Heart left ventricle (tissue), 16 donors: ENCODE measurements at regions not wholly inside any gene's neighbourhood (a gene's known extent, or its start where the extent isn't known, plus 50 kb on each side); places are given as distances from the start of the nearest gene placed in this dataset.

Experiments used
- ATAC-seq, 4 donors: fragments of 200-7000 bp; cut with Tn5 transposase; one replicate each; pipeline ENCODE4 v1.9.1; 2020 to 2022; ENCODE audit warnings: moderate library complexity in 4 of 4, mild to moderate bottlenecking in 3 of 4, moderate number of reproducible peaks in 1 of 4
- DNase-seq, 5 donors: peaks; one replicate each; pipeline ENCODE4 v3.0.0-alpha.2; 2020
- H3K27ac ChIP-seq, 12 donors: fragments of 200-600 bp; sonication (generic) in 4 of 12; one replicate each; pipeline versions ENCODE4 v1.5.0 to v1.8.0; 2016 to 2022; ENCODE audit warnings: mild to moderate bottlenecking in 2 of 12
- H3K27me3 ChIP-seq, 9 donors: fragments of 200-600 bp; sonication (generic) in 2 of 9; one replicate each; pipeline versions ENCODE4 v1.5.1 to v1.8.0; 2016 to 2022; ENCODE audit warnings: mild to moderate bottlenecking in 3 of 9
- H3K36me3 ChIP-seq, 9 donors: fragments of 200-600 bp; sonication (generic) in 2 of 9; one replicate each; pipeline versions ENCODE4 v1.5.0 to v1.8.0; 2018 to 2022; ENCODE audit warnings: mild to moderate bottlenecking in 2 of 9
- H3K4me1 ChIP-seq, 12 donors: fragments of 200-600 bp; sonication (generic) in 4 of 12; one replicate each; pipeline versions ENCODE4 v1.5.0 to v1.8.0; 2016 to 2022; ENCODE audit warnings: mild to moderate bottlenecking in 3 of 12
- H3K4me3 ChIP-seq, 12 donors: fragments of 200-600 bp; sonication (generic) in 4 of 12; one replicate each; pipeline versions ENCODE4 v1.5.0 to v1.8.0; 2017 to 2022; ENCODE audit warnings: mild to moderate bottlenecking in 9 of 12, moderate library complexity in 4 of 12
- H3K9me3 ChIP-seq, 12 donors: fragments of 200-600 bp; sonication (generic) in 4 of 12; one replicate each; pipeline versions ENCODE4 v1.5.0 to v1.8.0; 2016 to 2022; ENCODE audit warnings: mild to moderate bottlenecking in 1 of 12
- CTCF ChIP-seq, 12 donors: fragments of 200-600 bp; sonication (generic) in 4 of 12; IDR thresholded peaks; one replicate each; pipeline versions ENCODE4 v1.5.0 to v1.8.0; 2018 to 2022; ENCODE audit warnings: antibody characterized with exemption in 12 of 12, mild to moderate bottlenecking in 5 of 12
- POLR2A ChIP-seq, 2 donors: fragments of 450-650 bp; IDR thresholded peaks; one replicate each; pipeline ENCODE4 v1.6.1; 2017; ENCODE audit warnings: antibody characterized with exemption in 2 of 2, mild to moderate bottlenecking in 2 of 2, moderate library complexity in 2 of 2
- WGBS, 4 donors: extraction: QIAGEN DNeasy Blood & Tissue Kit in 2 of 4; methylation state at CpG; one replicate each; pipeline versions ENCODE4 v1.1.5 to v1.1.7; 2013 to 2018; 5-methylcytosine and 5-hydroxymethylcytosine counted together
- intact Hi-C, 10 donors: fragments of 100-400 bp; cut with DNase I; formaldehyde crosslinking; loops; one replicate each; pipeline versions ENCODE4 v1.11.1 to v1.14.2; 2022
- donor health status: ischemic (EF 13 %, LVEDD 7.1; RV severe dilation, severe dysfunction).
- donor health status: healthy with polysubstance abuse.
- donor health status: DM: no; HTN: yes; CAD: no.
- donor health status: DM: no; HTN: no; CAD: no.
- donor health status: ischemic (EF 25% LVEDD 6.9; RV normal size, moderate dysfunction).
- donor health status: ischemic (EF 25% LVEDD 5.7; RV mildly dilated, moderate dysfunction).
- donor health status: healthy.
- donor health status: DM: yes; HTN: yes; CAD: no.
- donor health status: ischemic (EF 35%, LVEDD 5.7; RV mildly dilated, moderate dysfunction).
- donor health status: nonischemic (EF 11% LVEDD 7.7; RV severe dilation, severe dysfunction).
- donor health status: DM: yes; HTN: yes; CAD: no.
- donor health status: PGD.
- donor health status: ischemic (EF 29% LVEDD 5.4; RV normal size, mild dysfunction).
- donor health status: nonischemic (EF 23%, LVEDD 6.1; RV moderate dilation, normal function).

GRCh38 chr2:59383473-59383872 lies 1142.3 kb upstream of the FANCL start:
- H3K4me1 ChIP-seq, result no peaks in the 10 kb centered on the region
- no peak for TF ChIP-seq POLR2A (IDR thresholded peaks at IDR 0.05)
- no peak for TF ChIP-seq CTCF (IDR thresholded peaks at IDR 0.05)
- no peak for DNase-seq

GRCh38 chr2:59378127-59378526 lies 1137.0 kb upstream of the FANCL start:
- no peak for TF ChIP-seq CTCF (IDR thresholded peaks at IDR 0.05)
- TF ChIP-seq POLR2A (IDR thresholded peaks at IDR 0.05), result no peak
- Histone ChIP-seq H3K9me3 (peaks cover 0 to 11% (median 0%) of the 10 kb centered on the region in 12 donors), H3K27ac (no peak overlapping the region), H3K4me1 (no peaks in the 10 kb centered on the region), H3K36me3 (no peaks in the 10 kb centered on the region), H3K27me3 (no peaks in the 10 kb centered on the region), H3K4me3 (no peak overlapping the region)
- DNase-seq, result no peak
- no peak for ATAC-seq
- WGBS, 4 donors, result 88 to 93% (median 91%) methylated on average over 1 of the region's 1 CpG
- intact Hi-C loops, result no loop called here

More at GRCh38 chr2:59383473-59383872, 1142.3 kb upstream of the FANCL start:
- ATAC-seq, result no peak
- intact Hi-C loops, result loop anchor here in 1 of 10 donors (10.0 kb wide), 1 partner anchor 989 kb away; no protein-coding TSS in a partner anchor
- 42 to 59% (median 48%) methylated on average over 1 of the region's 1 CpG for WGBS, 4 donors
- Histone ChIP-seq H3K4me3 (no peak overlapping the region), H3K9me3 (peaks cover 0 to 10% (median 0%) of the 10 kb centered on the region in 12 donors), H3K27ac (no peak overlapping the region), H3K27me3 (no peaks in the 10 kb centered on the region), H3K36me3 (no peaks in the 10 kb centered on the region)

- Histone ChIP-seq H3K4me3 (no peak overlapping the region), H3K9me3 (no peaks in the 10 kb centered on the region), H3K27ac (no peak overlapping the region), H3K4me1 (no peaks in the 10 kb centered on the region), H3K36me3 (no peaks in the 10 kb centered on the region), H3K27me3 (no peaks in the 10 kb centered on the region)
- no peak for ATAC-seq
- DNase-seq, result no peak
- intact Hi-C loops, result no loop called here
- TF ChIP-seq POLR2A (IDR thresholded peaks at IDR 0.05) (no peak), CTCF (IDR thresholded peaks at IDR 0.05) (no peak)
Observed at GRCh38 chr2:59366288-59366687, 1125.2 kb upstream of the FANCL start.

- Histone ChIP-seq H3K4me1 (no peaks in the 10 kb centered on the region), H3K27ac (no peak overlapping the region), H3K4me3 (no peak overlapping the region), H3K36me3 (no peaks in the 10 kb centered on the region), H3K9me3 (peaks cover 0 to 7% (median 0%) of the 10 kb centered on the region in 12 donors), H3K27me3 (no peaks in the 10 kb centered on the region)
- DNase-seq (no peak), ATAC-seq (no peak)
- no peak for TF ChIP-seq CTCF (IDR thresholded peaks at IDR 0.05)
- TF ChIP-seq POLR2A (IDR thresholded peaks at IDR 0.05), result no peak
- intact Hi-C loops, result no loop called here
- 83 to 89% (median 85%) methylated on average over 3 of the region's 3 CpGs for WGBS, 4 donors
Observed at GRCh38 chr2:59354498-59354897, 1113.4 kb upstream of the FANCL start.
